GM12872 (cell line): ENCODE measurements at regions not wholly inside any gene's neighbourhood (a gene's known extent, or its start where the extent isn't known, plus 50 kb on each side); places are given as distances from the start of the nearest gene placed in this dataset.

Experiments used
- CTCF ChIP-seq: IDR thresholded peaks from 3 replicates; pipeline ENCODE4 v1.5.1; 2011; ENCODE audit warnings: low read depth, mild to moderate bottlenecking, low read length, moderate library complexity; ENCODE audit not compliant: insufficient read depth

- no peak for TF ChIP-seq CTCF
Observed at GRCh38 chr17:6325051-6325450, 109.9 kb downstream of the AIPL1 start.

- TF ChIP-seq CTCF = no peak
Observed at GRCh38 chr17:6323626-6324356, 111.1 kb downstream of the AIPL1 start.

GRCh38 chr17:6322316-6322715 is 112.6 kb downstream of the AIPL1 start:
- no peak for TF ChIP-seq CTCF

GRCh38 chr17:6314311-6314710 is 120.6 kb downstream of the AIPL1 start:
- TF ChIP-seq CTCF = no peak

GRCh38 chr17:6313835-6314234 is 121.1 kb downstream of the AIPL1 start:
- TF ChIP-seq CTCF = no peak

GRCh38 chr17:6306820-6307219 is 128.1 kb downstream of the AIPL1 start:
- TF ChIP-seq CTCF = no peak

GRCh38 chr17:6305613-6306360 is 129.1 kb downstream of the AIPL1 start:
- TF ChIP-seq CTCF = no peak
